PC-9 (cell line): ENCODE measurements at regions not wholly inside any gene's neighbourhood (a gene's known extent, or its start where the extent isn't known, plus 50 kb on each side); places are given as distances from the start of the nearest gene placed in this dataset.

Experiments
- EZH2 ChIP-seq: fragments of 200-600 bp; sonication (generic); IDR thresholded peaks from 2 replicates; pipeline ENCODE4 v1.8.0; 2017; ENCODE audit warnings: antibody characterized with exemption, low read depth
- TF ChIP-seq, protein P1 (sequence below): fragments of 200-600 bp; sonication (generic); conservative IDR thresholded peaks from 2 replicates; pipeline ENCODE4 v1.6.1; 2017; ENCODE audit warnings: mixed run types, antibody characterized with exemption, mild to moderate bottlenecking, moderate library complexity

DNA sequence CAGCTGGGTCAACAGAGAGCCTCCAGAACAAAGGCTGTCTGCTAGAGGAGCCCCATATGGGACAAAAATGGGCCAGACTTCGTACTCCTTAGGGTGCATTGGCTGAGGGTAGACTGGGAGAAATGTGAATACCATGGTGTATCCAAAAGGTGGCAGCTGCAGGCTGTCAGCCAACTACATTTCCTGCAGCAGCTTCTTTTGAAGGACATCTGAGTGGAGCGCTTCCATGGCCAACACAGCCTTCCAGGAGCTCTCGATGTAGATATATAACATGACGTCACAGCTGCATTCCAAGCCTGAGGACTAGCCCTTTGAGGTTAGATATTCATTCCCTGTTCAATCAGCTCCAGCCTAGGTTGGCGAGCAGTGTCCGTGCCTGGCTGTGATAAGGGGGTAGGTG, 107.7 kb downstream of the MAB21L3 start:
- TF ChIP-seq, protein P1, sequence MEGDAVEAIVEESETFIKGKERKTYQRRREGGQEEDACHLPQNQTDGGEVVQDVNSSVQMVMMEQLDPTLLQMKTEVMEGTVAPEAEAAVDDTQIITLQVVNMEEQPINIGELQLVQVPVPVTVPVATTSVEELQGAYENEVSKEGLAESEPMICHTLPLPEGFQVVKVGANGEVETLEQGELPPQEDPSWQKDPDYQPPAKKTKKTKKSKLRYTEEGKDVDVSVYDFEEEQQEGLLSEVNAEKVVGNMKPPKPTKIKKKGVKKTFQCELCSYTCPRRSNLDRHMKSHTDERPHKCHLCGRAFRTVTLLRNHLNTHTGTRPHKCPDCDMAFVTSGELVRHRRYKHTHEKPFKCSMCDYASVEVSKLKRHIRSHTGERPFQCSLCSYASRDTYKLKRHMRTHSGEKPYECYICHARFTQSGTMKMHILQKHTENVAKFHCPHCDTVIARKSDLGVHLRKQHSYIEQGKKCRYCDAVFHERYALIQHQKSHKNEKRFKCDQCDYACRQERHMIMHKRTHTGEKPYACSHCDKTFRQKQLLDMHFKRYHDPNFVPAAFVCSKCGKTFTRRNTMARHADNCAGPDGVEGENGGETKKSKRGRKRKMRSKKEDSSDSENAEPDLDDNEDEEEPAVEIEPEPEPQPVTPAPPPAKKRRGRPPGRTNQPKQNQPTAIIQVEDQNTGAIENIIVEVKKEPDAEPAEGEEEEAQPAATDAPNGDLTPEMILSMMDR: no peak
- TF ChIP-seq EZH2: no peak
